GM19463 (cell line): ENCODE measurements at regions not wholly inside any gene's neighbourhood (a gene's known extent, or its start where the extent isn't known, plus 50 kb on each side); places are given as distances from the start of the nearest gene placed in this dataset.
A peak's percentile ranks its signal among the peaks of the same experiment; 100 is the strongest.
"Not testable (repeated sequence)": the region's sequence is repeated elsewhere in the genome, so short reads cannot be mapped to it uniquely, and the experiment has no call there.

Experiments used
- ATAC-seq: cut with Tn5 transposase; IDR thresholded peaks from one replicate; pipeline ENCODE4 v1.9.1; 2021; ENCODE audit warnings: mild to moderate bottlenecking, moderate library complexity; ENCODE audit not compliant: unreplicated experiment

DNA sequence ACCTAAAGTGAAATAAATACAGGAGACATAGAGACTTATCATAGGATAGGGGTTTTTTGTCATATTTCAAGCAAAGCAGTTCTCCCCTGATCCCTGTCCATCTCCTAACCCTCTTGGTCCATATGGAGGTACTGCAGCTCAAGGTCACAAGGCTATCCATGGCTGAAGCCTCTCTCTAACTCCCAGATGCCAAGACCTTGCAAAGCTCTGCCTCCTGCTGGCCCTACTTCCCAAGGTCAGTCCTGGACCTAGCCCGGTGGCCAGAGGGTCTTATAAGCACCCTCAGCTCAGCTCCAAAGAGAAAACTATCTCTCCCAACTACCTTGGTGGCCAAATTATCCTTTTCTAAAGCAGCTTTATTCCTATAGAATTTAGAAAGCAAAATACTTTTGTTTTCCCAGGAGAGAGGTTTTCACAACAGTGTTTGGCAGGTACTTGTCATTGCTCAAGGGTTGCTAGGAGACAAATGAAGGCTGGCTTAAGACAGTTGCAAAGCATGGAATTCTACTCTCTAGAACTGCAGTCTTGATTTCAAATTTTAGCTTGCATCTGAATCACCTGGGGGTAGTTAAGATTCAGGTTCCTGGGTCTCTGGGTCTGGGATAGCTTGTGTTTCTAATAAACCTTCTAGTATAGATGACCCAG is 121.5 kb downstream of the XCL2 start:
- no peak for ATAC-seq

DNA sequence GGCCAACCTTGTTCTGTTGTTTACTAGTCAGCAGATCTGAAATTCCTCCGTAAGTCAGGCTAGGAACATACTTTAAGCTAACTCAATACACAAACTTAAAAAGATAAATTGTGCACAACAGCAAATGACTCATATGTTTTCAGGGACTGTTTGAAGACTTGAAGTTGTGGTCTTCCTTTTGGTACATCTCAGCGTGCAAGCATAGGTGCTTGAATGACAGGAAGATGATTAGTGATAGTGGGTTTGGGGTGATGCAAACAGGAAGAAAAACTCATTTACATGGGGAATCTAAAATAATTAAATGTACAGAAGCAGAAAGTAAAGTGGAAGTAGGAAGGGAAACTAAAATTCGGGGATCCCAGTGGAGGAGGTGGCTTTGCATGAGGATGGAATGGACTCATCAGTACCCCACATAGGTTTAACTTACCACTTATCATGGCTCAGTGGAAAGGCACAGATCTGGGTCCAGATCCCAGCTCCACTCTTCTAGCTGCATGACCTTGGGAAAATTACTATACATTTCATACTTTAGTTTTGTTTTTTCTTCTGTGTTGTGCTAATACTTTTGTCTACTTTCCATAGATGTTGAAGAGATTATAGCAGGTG is 122.3 kb downstream of the XCL2 start:
- no peak for ATAC-seq

DNA sequence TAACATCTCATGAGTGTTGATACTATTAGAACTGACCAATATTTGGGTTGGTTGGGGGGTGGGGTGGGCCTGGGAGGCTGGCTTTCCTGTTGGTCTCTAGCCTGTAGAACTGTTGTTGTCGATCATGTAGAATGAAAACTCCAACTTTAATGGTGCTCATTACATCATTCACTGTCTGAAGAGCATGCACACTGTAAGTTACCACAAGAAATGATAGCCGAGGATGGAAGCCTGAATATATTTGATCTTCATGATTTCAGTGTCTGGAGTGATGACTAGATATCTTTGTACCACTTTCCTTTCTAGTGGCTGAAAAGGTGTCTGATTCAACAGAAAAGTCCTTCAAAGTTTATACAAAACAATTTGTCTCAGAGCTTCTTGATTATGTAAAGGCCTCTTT is 123.6 kb downstream of the XCL2 start:
- no peak for ATAC-seq

DNA sequence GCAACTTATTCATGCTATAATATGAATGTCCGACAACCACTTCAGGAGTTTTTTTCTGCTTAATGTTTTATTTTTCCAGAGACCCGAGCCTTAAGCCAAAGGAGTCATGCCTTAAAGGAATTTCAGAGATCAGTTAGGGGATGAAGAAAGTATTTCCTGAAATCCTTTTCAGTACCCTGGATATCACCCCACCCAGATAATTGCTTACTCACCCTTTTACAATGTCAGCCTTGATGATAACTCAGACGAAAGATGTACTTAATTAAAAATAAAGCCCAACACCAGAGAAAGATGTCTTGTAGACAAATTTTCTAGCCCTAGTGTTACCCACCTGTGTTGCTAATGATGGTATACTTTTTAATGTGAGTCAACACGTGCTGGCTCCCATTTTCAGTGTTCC is 124.1 kb downstream of the XCL2 start:
- ATAC-seq, result no peak

DNA sequence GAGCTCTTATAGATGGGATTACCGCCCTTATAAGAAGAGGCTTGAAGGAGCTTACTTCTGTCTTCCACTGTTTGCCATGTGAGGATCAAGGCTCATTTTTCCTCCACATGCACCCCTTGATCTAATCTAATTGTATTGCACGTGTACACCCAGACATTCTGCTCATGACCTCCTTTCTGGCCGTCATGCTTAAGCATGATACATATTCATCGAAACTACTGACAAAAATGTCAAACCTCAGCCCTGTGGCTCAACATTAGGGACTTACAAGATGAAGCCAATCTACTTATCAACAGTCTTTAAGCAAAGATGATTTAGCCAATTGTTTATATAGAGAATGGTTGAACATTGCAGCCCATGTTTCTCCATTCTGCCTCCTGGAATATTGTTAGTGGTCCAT is 127.6 kb downstream of the XCL2 start:
- no peak for ATAC-seq

DNA sequence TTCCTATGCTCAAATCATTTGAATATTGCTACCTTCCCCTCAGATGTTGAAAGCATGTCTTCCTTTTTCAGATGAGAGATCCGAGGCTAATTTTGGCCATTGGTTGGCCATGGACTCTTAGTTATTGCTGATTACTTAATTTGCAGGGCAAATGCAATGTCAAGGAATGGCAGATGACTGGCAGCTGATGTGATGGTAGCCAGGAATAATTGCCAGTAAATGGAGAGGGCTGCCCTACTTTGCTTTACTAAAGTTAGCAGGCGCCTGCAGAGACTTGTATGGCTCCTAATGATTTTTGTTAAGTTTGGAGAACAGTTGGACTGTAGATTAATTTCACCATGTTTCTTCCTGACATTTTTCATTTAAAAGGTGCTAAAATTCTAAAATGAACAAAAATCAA is 128.9 kb downstream of the XCL2 start:
- ATAC-seq, result no peak

DNA sequence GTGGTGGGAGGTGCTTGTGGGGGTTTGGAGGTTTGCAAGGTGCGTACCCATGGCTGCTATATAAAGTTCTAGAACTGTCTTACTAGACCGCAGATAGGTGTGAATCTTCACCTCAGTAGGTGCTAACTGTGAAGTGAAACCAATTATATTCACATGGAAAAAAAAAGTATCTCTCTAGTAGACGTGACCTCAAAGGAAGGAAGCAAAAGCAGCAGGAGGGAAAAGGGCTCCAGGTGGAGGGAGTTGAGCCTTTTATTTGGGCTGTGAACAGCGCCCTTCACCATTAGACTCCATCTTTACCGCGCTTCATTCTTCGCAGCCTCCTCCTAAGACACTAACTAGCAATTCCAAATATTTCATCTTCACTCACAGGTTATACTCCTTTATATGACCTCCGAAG is 129.8 kb downstream of the TBX19 start:
- ATAC-seq, result no peak

DNA sequence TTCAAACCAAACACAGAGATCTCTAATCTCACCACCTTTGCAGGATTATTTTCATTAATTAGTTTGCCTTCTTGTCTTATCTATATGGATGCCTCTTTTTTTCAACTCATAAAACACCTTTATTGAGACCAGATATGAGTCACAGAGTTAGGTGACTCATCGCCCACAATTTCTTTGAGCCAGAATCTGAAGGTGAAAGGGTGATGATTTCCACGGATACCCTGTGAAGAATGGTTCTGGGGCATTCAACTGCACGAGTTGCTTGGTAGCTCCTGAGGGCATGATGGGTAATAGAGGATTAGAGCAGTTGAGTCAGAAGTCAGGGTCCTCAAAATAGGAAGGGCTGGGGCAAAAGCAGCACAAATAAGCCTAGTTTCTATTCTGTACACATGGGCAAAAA is 128.2 kb downstream of the TBX19 start:
- peak; percentile 81 for ATAC-seq

DNA sequence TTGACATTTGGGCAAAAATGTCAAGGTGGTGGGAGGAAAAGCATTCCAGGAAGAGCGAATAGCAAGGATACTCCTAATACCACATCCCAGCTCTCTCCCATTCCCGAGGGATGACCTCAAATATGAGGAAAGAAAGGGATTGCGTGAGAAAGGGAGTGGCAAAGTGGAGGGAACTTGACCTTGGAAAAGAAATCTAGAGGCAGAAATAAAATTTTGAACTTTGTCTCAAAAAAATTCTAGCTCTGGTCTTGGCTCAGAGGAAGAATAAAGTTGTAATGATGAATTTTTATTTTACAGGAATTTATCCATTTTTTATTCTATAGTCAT is 127.8 kb downstream of the TBX19 start:
- ATAC-seq, result no peak

DNA sequence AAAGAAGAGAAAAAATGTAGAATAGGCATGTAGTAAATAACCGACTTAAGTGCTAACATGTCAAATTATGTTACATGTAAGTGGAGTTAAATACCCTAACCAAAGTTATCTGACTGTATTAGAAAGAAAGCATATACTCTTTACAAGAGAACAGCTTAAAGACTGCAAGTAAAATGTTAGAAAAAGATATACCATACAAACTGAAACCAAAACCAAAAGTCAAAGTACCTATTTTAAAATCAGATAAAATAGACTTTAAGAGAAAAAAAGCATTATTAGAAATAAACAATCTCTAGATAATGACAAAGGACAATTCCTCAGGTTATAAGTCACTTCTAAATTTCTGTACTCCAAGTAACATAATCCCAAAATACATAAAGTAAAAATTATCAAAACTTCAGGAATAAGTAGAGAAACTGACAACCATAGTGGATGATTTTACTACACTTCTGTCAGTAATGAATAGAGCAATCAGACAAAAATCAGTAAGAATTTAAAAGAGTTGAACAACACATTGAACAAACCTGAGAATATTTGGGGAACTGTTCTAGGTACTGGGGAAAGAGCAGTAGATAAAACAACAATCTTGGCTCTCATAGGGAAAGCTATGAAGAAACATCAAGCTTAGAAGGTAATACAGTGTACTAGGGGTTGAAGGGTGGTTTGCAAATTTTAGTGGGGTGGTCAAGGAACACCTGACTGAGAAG is 127.3 kb downstream of the TBX19 start:
- ATAC-seq, result no peak

DNA sequence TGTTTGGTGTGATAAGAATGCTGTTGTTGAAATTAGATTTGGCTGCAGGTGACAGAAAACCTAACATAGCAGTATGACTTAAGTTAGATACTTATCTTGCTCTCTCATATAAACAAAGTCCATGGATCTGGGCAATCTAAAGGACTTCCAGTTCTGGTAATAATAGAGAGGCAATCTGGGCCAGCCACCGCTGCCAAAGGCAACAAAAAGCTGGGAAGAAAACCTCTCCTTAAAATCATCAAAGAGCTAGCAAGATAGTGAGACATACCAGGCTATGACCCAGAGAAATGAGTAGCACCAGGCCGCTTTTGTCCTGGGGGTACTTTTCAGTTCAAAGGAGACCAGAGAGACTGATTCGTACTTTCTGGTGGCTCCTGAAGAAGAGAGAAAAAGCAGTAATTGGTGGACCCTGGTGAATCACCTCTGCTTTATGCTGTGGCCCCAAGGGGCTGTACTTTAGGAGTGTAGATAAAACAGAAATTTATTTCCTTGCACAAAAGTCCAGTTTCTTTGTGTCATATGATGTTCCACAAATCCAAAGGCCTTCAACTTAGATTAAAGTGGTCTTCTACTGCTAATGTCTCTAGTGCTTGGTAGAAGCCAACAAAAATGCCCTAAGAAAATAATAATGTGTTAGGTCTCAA is 125.4 kb downstream of the TBX19 start:
- no peak for ATAC-seq

DNA sequence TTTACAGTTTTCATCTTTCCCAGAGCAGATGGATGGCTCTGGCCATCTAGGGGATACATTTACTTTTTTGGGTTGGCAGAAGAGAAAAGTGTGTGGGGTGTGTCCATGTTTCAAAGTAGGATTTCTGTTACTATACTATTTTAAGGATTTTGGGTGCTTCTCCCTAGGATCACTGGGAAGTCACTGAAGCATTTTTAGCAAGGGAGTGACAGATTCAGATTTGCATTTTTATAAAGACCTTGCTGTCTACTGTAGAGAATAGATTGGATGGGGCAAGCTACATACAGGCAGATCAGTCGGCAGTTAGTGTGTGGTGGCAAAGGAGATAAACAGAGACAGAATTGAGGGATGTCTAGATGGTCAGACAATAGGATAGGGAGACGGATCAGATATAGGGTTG is 122.5 kb downstream of the TBX19 start:
- ATAC-seq, result no peak

DNA sequence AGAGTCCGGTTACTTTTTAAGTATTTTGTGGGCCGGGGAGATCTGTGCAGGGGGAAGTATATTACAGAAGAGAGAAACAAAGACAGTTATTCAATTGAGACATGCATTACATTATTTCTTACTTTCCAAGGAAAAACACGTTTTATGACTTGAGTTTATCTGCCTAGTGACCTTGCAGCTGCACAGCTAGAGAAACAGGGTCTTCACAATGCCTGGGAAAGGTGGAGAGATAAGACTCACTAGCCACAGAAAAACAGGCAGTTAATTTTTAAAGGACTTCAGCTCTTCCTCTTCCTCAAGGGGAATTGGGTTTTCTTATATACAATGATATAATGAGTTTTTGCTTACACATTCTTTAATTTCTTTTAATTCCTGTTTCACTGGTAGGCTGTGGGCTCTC is 121.8 kb downstream of the TBX19 start:
- not testable (repeated sequence) for ATAC-seq

DNA sequence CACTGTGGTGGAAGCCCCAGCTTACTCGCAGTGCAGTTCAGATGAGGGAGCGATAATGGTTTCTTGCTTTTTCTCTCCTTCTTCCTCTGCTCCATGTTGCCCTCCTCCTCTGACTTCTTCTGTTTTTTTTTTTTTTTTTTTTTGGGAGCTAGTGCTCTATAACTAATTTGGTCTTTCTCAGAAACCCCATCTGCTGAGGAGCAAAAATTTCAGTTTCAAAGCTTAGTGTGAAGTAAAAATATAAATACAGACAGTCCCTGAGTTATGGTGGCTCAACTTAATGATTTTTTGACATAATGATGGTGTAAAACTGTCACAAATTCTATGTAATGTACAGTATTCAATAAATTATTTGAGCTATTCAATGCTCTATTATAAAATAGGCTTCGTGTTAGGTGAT is 120.7 kb downstream of the TBX19 start:
- no peak for ATAC-seq

DNA sequence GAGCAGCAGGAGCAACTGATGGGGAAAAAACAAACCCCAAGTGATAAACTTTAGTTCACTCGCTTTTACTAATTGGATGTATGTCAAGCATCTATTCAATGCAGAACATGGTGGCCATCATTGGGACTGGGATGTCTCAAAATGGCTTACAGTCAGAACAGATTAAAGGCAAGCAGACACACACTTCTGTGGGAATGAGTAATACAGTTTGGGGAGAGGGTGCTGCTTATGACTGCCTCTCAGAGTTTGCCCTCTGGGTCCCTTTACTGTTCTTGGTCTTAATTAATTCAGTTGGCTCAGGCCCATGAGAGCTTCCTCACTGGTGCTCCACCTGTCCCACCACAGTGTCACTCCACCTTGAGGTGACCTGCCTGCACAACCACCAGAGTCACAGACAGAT is 119.5 kb downstream of the TBX19 start:
- no peak for ATAC-seq

DNA sequence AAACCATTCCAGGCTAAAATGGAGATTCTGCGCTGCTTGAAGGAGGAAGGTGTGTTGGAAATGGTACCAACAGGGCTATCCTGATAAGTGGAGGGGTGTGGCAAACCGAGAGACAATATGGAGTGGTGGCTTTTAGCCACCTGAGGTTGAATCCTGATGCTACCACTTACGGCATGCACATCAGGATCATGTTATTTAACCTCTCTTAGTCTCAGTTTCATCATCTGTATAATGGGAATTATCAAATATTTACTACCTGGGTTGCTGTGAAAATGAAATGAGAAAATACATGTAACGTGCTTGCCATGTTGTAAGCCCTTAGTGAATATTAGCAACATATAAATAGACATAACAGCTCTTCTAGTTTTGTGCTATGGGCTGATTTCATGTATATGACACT is 117.1 kb downstream of the TBX19 start:
- ATAC-seq, result no peak

DNA sequence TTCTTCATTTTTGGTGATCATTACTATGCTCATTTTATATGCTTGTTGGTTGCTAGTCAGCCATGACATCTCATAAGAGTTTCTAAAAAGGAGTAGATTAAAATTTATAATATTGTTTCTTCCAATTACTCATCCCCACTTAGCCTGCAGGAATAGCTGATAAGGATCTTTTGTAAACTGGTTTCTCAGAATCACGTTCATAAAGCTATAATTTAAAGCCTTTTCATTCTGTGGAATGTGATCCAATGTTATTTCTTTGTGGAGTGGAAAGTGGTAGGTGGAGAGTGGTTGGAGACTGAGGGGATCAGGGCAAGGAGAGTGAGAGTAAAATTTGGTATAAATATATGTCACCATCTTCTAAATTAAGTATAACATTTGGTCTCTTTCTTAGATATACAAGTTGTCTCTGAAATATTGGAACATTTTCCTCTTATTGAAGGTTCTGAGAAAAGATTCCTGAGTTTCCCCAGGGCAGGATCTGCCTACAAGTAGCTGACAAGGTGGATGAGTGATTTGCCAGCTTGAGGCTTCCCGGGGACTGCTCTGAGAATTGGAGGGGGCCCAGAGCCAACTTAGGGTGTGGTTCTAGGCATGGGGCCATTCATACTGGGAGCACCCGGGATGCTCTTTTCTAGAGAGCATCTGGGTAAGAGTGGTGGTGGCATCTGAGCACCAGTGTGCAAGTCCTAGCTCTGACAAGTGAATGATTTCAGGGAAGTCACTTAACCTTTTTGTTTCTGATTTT is 116.4 kb downstream of the TBX19 start:
- ATAC-seq, result no peak

DNA sequence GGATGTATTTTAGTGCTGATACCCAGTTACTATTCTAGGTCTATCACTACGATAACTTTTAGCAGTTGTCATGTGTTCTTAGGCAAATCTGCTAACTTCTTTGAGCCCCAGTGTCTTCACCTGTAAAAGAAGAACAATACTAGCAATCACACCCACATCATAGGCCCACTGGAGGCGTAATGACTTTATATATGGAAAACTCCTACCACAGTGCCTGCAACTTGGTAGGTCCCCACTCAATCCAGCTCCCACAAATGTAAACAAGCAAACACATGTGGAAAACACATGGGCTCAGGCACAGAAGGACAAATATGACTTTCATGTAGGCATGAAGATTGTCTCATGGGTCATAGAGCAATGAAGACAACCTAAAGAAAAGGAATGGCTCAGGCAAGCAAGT is 115.8 kb downstream of the TBX19 start:
- no peak for ATAC-seq

DNA sequence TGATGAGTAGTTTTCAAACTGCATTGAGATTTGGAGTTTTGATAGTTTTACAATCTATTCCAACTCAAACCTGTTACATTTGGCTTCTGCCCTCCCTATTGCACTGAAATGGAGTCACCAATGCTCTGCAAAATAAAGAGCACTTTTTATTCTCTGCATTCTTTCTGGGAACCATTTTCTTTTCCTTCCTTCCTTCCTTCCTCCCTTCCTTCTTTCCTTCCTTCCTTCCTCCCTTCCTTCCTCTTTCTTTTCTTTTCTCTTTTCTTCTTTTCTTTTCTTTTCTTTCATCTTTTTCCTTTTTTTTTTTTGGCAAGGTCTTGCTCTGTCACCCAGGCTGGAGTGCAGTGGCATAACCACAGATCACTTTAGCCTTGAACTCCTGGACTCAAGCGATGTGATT is 114.2 kb downstream of the TBX19 start:
- ATAC-seq, result no peak

DNA sequence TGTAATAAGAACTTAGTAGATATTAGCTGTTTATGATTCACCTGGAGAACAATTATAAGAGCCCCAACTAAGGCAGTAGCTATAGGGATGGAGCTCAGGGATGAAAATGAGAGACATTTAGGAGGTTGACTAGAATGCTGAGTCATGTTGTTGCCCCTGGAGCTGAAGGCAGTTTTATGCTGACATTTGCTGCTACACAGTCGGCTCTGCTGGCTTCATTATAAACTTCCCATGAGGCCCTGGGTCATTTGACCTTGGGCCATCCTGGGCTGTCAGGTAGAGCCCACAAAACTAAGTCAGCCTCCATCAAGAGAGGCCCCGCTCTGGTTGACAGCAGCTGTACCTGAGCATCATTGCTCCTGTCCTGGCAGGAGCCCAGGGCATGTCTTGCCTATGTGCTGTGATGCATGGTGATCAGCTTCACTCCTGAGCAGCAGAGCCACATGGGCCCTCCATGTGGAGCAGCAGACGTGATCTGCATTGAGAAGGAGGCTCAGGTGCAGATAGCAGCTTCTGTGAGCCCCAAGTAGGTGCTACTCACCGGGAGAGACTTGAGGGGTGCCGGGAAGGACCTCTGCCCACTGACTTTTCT is 112.4 kb downstream of the TBX19 start:
- no peak for ATAC-seq
